GM10266 (cell line): ENCODE measurements at regions not wholly inside any gene's neighbourhood (a gene's known extent, or its start where the extent isn't known, plus 50 kb on each side); places are given as distances from the start of the nearest gene placed in this dataset.
"Not testable (repeated sequence)": the region's sequence is repeated elsewhere in the genome, so short reads cannot be mapped to it uniquely, and the experiment has no call there.

Experiments
- DNase-seq: peaks from one replicate; pipeline ENCODE4 v3.0.0; 2012; ENCODE audit errors: extremely low spot score
- CTCF ChIP-seq: IDR thresholded peaks from 2 replicates; pipeline ENCODE4 v1.5.1; 2012; ENCODE audit warnings: mild to moderate bottlenecking, low read depth; ENCODE audit not compliant: control insufficient read depth, insufficient read depth; ENCODE audit errors: missing control alignments

GRCh38 chr5:124979251-124979650 lies 232.8 kb upstream of the ZNF608 start:
- no peak for DNase-seq
- no peak for TF ChIP-seq CTCF

- peak; percentile 33 for DNase-seq
- TF ChIP-seq CTCF, result no peak
Observed at GRCh38 chr5:124980163-124980941, 233.9 kb upstream of the ZNF608 start.

- no peak for DNase-seq
Observed at GRCh38 chr5:124981901-124982300, 235.5 kb upstream of the ZNF608 start.

GRCh38 chr5:124986170-124986569 lies 239.7 kb upstream of the ZNF608 start:
- TF ChIP-seq CTCF, result no peak
- DNase-seq, result no peak

More at GRCh38 chr5:124981901-124982300, 235.5 kb upstream of the ZNF608 start:
- no peak for TF ChIP-seq CTCF

GRCh38 chr5:124986667-124987066 lies 240.2 kb upstream of the ZNF608 start:
- TF ChIP-seq CTCF, result no peak
- no peak for DNase-seq

- not testable (repeated sequence) for DNase-seq
Observed at GRCh38 chr5:124987786-124988185, 241.3 kb upstream of the ZNF608 start.

- TF ChIP-seq CTCF, result no peak
- DNase-seq, result no peak
Observed at GRCh38 chr5:124990723-124991122, 244.3 kb upstream of the ZNF608 start.
